Ovary (tissue), 3 donors: ENCODE measurements at regions not wholly inside any gene's neighbourhood (a gene's known extent, or its start where the extent isn't known, plus 50 kb on each side); places are given as distances from the start of the nearest gene placed in this dataset.

ENCODE experiments used
- EP300 ChIP-seq: sonication (generic); formaldehyde crosslinking; IDR thresholded peaks from one replicate; pipeline ENCODE4 v1.6.1; 2017; ENCODE audit warnings: antibody characterized with exemption
- POLR2A ChIP-seq: fragments of 450-650 bp; IDR thresholded peaks from one replicate; pipeline ENCODE4 v1.6.1; 2017; ENCODE audit warnings: antibody characterized with exemption, mild to moderate bottlenecking, moderate library complexity
- TF ChIP-seq, protein P1 (sequence below), 3 donors: fragments of 450-650 bp in 2 of 3; fragments of 200-600 bp in 1 of 3; IDR thresholded peaks; one replicate each; pipeline versions ENCODE4 v1.5.1 to v1.8.0; 2016 to 2022; ENCODE audit warnings: antibody characterized with exemption in 3 of 3, mild to moderate bottlenecking in 1 of 3
- donor health status: DM: no; HTN: no; CAD: no.

DNA sequence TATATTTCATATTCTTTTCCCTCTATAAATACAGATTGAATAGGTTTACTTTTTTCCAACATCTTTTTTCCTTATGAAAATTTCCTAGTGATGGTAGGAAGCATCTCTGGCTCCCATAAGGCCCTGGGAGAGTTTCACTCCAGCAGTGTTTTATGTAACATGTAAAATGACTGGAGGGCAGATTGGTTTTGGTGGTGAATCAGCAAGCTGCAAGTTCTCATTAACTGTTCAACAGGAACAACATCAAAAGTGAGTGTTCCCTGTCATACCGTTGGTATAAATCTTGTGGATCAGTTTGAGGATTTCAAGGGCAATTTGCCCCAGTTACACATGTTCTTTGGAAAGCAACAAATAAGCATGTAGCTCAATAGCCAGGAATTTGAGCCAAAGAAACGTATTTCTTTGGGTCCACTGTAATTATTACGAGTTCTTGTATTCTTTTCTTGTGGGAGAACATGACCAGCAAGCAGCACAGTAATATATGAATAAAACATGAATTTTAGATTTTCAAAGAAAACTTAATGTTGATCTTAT is 345.7 kb downstream of the SV2B start:
- TF ChIP-seq, protein P1, sequence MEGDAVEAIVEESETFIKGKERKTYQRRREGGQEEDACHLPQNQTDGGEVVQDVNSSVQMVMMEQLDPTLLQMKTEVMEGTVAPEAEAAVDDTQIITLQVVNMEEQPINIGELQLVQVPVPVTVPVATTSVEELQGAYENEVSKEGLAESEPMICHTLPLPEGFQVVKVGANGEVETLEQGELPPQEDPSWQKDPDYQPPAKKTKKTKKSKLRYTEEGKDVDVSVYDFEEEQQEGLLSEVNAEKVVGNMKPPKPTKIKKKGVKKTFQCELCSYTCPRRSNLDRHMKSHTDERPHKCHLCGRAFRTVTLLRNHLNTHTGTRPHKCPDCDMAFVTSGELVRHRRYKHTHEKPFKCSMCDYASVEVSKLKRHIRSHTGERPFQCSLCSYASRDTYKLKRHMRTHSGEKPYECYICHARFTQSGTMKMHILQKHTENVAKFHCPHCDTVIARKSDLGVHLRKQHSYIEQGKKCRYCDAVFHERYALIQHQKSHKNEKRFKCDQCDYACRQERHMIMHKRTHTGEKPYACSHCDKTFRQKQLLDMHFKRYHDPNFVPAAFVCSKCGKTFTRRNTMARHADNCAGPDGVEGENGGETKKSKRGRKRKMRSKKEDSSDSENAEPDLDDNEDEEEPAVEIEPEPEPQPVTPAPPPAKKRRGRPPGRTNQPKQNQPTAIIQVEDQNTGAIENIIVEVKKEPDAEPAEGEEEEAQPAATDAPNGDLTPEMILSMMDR (IDR thresholded peaks at IDR 0.05): no peak
- TF ChIP-seq POLR2A: no peak
- TF ChIP-seq EP300: no peak
